Left hindlimb (tissue), 1 donor: ENCODE measurements at regions not wholly inside any gene's neighbourhood (a gene's known extent, or its start where the extent isn't known, plus 50 kb on each side); places are given as distances from the start of the nearest gene placed in this dataset.
A peak's percentile ranks its signal among the peaks of the same experiment; 100 is the strongest.
"Not testable (repeated sequence)": the region's sequence is repeated elsewhere in the genome, so short reads cannot be mapped to it uniquely, and the experiment has no call there.

Source experiments
- DNase-seq: peaks from one replicate; pipeline ENCODE4 v3.0.0-alpha.2; 2018

DNA sequence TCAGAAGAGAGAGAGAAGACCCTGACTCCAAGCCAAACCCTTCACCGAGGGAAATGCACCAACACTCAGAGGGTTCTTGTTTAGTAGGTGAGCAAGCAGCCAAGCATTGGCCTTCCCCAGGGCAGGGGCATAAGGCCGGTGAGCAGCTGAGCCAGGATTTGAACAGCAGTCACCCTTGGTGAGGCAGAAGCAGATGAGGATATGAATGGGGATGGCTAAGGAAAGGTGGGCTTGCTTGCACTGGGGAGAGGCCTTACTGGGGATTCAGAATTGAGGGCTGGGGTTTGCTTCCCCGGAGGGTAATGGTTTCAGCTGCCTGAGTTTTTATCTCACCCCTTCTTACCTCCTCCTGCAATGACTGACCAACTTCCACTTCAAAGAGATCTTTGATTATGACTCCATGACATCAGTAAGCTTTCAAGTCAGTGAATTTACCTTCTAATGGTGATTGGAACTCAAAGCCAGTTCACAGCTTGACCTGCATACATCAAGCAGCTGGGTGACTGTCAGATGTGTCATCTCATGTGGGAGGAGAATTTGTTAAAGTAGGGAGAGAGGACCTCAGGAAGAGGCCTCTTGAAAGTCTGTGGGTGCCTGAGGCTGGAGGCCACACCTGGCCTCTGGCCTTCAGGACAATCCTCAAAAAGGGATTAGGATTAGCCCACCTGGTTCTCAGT, 114.5 kb upstream of the PLGLB2 start:
- DNase-seq: not testable (repeated sequence)

DNA sequence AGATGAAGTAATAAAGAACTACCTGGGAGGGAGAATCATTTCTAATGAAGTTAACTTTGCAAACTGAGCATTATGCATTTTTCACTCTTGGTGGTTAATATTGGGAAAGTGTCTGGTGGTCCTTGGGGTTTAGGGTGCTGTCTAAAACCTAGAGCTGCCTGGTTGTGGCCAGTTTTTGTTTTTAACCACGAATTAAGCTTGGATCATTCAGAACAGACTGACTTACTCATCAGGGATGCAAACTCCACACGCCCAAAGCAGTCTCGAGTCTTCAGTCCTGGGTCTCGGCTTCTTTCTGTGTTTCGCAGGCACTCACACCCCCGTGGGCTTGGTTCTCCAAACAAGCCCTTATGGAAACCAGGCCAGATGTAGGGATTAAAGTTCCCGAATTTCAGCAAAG, 113.8 kb upstream of the PLGLB2 start:
- not testable (repeated sequence) for DNase-seq

DNA sequence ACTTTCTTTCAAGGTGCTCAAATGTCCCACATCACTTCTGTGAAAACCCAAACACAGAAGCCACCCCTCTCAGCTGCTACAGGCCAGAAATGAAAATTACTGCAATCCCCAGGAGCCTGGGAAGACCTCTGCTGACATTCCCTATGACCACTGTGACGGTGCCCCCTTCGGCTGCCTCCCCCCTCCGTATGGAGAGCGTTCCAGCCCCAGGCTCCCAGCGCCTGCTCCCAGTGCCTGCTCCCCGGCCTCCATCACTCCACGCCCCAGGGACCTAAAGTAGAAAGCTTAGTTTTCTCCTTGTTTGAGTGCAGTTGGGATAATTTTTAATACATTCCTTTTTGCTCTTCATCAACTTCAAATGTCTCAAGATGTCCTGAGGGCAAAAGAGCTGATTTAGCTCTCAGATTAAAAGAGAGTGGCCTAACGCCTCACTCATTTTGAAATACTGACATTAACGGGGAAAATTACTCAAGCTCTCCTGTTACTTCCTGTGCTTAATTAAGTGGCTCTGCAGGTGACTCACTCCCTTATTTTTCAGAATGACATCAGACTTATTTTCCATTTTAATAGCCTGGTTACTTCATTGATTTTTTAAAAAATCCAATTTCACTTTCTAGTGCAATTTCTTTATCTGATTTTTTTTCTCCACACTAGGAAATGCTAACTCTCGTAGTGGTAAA, 112.8 kb upstream of the PLGLB2 start:
- not testable (repeated sequence) for DNase-seq

DNA sequence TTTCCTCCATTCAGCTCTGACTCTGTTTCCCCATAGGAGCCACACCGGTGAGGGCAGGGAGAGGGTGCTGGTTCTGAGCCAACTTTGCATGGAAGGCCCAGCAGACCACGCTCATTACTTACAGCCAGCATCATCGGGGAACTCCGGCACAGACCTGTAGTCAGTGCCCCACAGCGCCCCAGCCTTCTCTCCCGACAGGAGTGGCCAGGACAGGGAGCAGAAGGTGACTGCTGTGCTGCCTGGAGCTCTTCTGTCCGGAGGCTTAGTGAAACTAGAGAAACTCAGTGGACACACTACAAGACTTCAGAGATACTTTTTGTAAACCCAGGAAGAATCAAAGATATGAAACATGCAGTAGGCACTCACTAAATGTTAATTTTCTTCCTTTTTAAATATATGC, 111.6 kb upstream of the PLGLB2 start:
- not testable (repeated sequence) for DNase-seq

DNA sequence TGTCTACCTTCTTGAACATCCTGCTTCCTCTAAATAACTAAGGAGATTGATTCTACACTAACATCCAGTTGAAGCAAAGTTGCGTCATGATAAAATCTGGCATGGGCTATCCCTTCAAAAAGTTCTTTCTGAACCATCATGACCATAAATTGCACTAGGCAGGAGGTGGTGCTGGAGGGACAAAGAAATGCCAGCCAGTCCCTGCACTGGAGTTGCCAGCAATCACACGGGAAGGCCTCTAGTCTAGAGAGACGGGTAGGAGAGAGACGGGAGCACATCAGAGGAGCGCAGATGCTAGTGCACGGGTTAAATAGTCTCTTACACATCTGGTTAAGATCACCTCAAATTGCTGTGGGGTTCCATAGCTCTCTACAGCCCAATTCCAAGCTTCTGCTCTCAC, 111.2 kb upstream of the PLGLB2 start:
- DNase-seq: not testable (repeated sequence)

DNA sequence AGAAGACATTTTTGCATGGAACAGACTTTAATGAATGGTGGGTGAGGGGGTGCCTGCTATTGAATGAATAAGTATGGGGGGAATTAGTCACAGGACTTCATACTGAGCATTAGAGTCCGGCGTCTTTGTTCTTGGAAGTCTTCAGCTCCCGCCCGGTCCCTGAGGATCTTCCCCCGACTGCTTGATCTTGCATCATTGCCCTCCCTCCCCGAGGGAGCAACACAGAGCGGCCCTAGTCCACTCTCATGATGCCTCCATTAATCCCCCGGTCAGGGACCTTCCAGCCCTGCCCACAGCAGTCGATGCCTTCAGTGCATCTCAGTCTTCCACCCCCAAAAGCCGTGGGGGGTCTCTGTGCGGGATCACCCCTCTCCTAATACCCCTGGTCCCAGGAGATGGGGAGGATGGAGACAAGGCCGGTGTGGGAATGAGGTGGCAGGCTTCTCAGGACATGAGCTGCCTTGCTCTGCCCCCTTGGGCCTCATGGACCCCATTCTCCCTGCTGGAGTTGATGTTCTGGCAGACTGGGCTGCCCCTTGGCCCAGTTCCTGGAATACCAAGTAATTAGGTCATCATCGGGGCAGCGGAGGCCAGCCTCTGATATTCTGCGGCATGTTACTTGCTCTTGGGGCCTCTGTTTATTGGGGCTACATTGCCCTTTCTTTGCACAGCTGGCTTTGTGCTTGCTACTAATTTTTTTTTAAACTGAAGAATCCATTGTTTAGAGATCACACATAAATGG, 110.5 kb upstream of the PLGLB2 start:
- DNase-seq: peak; percentile 32

DNA sequence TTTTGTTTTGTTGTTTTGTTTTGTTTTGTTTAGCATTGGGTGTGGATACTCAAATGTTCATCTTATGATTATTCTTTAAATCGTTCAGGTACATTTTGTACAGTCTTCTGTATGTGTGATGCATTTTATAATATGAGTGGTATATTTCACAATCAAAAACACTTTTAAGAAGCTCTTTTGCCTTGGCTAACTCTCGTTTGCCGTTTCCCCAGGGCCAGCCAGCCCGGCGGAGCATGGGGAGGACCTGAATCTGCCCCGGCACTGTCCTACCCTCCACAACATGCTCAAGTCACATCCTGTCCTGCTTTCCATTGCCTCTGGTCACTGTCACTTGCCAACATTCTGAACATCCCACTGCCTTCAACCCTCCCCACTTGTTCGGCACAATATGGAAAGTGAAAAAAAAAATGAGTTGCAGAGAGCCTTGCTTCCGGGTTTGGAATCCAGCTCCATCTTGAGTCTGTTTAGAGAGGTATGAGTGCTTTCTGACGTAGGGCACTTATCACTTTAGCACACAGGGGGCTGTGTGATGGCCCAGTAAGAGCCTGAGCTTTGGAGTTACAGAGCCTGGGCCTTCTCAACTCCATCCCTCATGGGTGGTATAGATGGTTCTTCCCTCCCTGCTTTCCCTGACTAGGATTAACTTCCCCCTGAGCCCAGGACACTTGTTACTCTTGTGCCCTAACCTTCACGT, 109.6 kb upstream of the PLGLB2 start:
- DNase-seq: not testable (repeated sequence)

DNA sequence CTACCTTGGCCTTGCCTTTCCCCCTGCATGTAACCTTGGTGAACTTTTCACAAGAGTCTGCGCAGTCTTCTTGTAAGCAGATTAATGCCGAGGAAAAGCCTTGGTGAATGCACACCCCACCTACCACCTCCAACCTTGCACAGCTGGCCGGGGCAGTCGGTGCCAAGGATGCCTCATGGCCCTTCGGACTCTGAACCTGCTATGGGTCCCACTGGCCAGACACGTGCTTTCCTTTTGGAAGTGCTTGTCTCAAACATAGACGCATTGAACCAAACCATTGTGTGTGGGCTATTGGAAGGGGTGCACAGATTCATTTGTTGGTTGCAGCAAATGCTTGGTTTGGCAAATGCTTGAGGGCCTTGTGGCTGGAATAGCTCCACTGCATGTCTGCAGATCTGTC, 109.0 kb upstream of the PLGLB2 start:
- not testable (repeated sequence) for DNase-seq

DNA sequence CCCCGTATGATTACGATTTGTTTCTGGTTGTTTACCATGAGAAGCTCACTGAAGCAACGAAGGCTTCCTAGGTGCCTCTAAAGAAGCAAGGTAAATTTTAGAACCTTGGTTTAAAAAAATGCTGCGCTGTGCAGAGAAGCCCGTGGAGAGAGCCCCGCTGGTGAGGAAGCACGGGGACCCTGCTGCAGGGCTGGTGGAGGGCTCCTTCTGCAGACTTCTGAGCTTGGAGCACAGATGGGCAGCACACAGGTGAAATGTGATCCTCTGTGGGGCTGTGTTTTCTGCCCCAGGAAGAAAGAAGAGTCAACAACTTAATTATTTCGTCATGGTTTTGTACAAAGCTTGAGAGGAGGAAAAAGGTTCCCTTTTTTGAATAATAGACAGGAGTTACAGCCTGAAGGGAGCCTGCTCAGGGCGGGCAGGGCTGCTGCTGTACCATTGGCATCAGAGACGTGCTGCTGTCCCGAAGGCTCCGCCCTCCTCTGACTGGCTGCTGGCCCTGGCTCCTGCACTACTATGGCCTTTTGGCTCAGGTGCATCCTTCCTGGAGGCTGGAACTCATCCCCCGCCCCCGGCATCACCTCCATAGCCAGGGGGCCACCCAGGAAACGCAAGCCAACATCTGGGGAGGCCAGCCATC, 108.0 kb upstream of the PLGLB2 start:
- DNase-seq: not testable (repeated sequence)

DNA sequence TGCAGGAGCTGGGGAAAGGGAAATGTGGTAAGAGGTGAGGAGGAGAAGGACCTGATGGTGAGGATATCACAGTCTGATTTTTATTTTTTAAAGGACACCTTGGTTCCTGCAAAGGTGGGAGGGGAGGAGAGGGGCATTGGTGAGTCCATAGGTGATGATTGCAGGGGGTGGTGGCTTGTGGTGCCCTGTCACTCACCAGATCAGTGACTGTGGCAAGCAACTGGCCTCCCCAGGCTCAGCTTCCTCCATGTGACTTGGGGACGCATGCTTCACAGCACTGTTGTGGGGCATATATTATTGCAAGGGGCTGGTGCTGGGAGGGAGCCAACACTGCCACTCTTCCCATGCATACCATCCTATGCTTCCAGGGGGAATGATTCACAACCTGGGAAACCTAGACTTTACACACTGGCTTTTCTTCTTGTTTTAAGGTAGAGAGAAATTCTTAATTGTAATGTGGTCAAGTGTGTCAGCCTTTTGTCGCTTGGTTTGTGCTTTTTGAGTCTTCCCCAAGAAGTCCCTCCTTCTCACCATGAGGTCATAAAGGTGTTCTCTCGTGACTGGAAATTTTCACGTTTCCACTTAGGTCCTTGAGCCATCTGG, 106.8 kb upstream of the PLGLB2 start:
- not testable (repeated sequence) for DNase-seq

DNA sequence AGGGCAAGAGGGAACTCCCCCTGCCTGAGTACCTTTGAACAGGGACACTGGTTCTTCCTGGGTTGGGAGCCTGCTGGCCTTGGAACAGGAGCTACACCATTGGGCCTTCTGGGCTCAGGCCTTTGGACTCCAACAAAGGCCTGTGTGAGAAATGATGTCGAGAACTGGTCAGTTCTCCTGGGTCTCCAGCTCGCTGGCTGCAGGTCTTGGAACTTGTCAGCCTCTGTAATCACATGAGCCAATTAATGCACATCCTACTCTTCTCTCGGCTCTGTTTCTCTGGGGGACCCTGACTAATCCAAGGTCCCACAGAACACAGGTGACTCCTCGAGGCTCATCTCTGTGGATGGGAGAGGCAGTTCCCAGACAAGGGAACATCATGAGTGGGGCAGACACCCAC, 104.7 kb upstream of the PLGLB2 start:
- not testable (repeated sequence) for DNase-seq

DNA sequence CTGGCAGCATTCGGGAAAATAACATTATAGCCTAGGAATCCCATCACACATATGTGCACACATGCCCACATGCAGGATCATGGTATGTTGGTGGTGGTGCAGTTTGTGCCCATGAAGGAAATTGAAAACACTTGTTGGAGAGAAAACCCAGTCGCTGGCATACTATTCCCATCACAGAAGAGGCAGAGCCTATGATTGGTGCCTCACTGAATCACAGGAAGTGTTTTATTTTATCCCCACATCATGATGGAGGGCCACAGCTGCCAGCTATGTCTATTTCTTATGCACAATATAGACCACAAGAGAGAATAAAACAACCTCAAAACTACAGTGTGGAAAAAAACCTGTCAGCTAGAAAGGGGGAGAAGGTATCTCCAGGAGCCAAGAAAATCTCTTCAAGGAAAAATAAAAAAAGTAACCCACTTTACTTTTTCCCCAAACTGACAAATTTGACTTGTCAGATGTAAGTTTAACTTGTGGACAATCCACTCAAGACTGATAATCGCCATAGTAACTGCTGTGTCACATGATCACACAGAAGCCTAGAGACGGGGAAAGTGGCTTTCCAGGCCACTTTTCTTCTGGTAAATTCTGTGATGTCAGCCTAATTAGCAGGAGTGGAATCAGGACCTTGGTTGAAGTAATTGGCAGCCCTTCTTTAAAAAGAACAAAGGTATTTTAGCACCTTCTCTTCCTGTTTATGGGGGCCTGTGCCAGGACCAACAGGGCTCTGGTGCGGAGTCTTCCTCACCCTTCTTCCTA, 100.0 kb upstream of the PLGLB2 start:
- not testable (repeated sequence) for DNase-seq

DNA sequence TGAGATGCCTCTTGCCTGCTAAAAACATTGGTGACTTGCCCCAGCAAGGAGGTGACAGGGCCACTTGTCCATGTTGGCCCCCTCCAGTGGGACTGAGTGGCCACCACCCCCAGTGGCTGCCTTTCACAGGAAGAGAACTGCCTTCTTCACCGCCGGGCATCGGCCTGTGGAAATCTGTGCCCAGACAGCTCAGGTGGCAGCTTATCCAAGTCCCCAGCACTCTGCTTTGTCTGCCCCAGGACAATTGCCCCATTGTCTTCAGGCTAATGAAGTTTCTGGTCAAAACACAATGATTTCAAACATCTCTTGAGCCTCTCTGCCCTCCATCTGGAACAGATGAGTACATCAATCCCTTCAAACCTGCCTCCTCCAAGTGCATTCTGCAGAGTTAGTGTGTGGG, 99.1 kb upstream of the PLGLB2 start:
- DNase-seq: not testable (repeated sequence)

DNA sequence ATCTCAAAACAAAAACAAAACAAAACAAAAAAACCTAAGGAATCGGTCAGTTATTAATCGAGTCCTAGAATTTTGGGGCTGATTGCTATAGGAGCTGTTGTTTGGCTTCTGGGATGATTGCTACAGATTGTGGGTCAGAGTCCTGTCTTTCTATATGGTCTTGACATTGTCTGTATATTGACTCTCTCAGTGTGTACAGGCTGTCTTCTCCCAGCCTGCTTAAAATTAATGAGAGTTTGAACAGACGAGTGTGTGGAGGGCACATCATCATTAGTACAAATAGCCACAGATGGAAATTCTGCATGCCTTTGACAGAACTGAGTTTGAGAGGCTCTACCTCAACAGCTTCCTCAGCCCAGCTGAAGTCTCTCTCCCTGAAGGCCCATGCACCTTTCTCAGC, 98.0 kb upstream of the PLGLB2 start:
- DNase-seq: not testable (repeated sequence)

DNA sequence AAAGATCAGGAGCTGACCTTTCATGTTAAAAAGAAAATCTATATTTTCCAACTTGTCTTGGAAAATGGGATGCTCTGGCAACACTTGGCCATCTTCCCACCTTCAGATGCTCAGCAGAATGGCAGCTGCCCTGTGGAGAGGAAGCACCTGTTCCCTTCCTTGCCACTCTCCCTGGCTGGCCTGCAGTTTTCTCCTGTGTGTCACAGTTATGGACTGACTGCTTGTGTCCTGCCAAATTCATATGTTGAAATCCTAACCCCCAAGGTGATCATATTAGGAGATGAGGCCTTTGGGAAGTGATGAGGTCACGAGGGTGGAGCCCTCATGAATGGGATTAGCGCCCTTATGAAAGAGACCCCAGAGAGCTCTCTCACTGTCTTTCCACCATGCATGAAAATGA, 97.0 kb upstream of the PLGLB2 start:
- DNase-seq: not testable (repeated sequence)

DNA sequence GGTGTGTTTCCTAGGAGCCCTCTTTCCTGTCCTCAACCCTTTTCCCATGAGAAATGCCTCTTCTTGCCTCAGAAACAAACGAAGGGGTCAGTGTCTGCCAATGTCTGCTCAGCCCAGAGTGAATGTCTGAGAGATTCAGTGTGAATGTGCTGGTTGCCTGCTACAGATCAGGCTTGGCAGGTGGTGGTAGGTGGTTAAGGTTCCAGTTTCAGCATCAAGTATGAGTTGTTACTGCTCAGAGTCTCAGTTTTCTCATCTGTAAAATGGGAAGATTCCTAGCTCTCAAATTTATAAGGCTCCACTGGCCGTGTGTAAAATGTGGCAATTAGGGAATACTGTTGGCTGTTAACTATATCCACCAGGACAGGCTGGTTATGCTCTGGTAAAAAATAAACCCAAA, 96.3 kb upstream of the PLGLB2 start:
- not testable (repeated sequence) for DNase-seq

DNA sequence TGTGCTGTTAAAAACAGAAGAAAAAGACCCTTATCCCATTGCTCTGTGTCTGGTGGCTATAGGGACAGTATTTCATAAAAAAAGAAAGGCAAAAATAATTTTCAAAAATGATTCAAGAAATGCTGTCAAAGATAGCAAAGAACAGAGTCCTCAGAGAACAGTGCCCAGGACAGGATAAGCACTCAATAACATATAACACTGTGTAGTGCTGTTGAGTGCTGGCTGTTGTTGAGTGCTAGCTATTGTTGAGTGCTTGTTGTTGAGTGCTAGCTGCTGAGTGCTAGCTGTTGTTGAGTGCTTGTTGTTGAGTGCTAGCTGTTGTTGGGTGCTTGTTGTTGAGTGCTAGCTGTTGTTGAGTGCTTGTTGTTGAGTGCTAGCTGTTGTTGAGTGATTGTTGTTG, 94.5 kb upstream of the PLGLB2 start:
- not testable (repeated sequence) for DNase-seq

DNA sequence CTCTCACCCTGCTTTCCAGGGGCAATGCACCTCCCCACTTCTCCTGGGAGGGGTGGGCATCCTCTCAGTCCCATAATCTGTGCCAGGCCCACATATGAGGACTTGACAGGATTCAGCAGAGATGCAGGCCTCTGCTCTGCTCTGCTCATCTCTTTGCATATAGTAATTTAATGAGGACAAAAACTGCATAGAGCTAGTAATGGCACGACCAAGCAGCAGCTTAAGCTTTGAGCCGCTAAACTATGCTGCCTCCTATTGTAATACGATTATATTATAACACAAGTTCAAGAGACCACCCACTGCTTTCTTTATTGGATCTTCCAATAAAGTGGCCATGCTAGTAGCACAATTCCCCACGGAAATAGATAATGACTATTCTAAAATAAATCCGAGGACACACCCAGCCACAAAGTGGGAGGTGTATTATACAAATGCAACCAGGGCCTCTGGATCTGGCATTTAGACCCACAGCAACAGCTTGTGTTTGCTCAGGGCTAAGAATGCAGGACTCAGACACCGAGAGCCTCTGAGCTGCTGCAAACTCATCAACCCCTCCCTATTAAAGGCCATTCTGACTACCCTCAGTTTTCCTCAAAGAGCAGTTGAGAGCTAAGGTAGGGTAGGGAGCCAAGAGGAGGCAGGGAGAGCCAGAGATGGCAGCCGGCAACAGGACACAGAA, 93.6 kb upstream of the PLGLB2 start:
- DNase-seq: not testable (repeated sequence)

DNA sequence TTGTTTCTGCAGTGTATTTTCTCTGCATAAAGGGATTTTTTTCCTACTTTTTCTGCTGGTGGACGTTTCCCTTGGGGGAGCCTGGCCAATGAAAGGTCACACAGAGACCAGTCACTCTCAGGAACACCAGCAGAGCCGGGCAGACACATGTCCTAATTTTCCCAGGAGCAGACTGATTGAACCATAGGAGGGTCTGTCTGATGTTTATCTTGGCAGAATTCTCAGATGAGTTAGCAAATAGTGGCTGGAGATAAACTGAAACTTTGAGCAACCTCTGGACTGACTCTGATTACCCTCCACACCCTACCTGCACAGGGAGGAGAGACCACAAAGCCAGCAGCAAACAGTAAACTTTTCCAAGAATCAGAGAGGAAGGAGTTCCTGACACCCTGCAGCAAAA, 90.0 kb upstream of the PLGLB2 start:
- not testable (repeated sequence) for DNase-seq

DNA sequence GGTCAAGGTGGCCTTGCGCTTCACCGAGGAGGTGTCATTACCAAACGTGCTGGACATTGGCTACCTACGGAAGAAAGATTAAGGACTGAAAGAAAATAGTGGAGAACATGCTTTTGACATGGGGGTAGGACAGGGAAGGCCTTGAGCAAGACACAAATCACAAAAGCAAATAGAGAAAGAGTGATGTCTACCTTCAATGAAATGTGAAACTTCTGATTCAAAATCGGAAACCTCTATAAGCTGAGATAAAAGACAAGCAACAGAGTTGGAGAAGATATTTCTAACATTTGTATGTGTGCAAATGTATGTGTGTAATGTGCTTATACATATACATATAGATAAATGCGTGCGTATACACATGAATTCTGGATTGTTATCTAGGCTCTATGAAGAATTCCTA, 89.5 kb upstream of the PLGLB2 start:
- DNase-seq: not testable (repeated sequence)

DNA sequence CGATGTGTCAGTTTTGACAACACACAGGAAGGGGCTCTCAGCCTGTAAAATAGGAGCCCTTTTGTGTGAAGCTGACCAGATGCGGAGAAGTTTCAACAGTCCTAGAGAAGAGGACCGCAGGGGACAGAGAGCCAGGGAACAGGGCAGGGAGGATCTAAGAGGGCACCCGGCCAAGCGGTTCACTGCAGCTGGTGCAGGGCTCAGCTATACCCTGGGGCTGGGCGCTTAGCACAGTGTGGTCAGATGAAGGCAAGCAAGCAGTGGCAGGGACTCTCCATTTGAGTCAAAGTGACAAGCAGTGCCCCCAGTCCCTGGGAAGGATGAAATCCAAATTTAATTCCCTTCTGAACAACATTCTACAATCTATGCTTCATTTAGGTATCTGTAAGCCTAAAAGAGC, 88.9 kb upstream of the PLGLB2 start:
- DNase-seq: not testable (repeated sequence)
